GM12878 (cell line): ENCODE measurements at regions not wholly inside any gene's neighbourhood (a gene's known extent, or its start where the extent isn't known, plus 50 kb on each side); places are given as distances from the start of the nearest gene placed in this dataset.

ENCODE experiments used
- CBFB ChIP-seq: IDR thresholded peaks from 2 replicates; pipeline ENCODE4 v1.6.1; 2016; ENCODE audit warnings: antibody characterized with exemption, low read depth
- CEBPZ ChIP-seq: fragments of 150-350 bp; IDR thresholded peaks from 2 replicates; pipeline ENCODE4 v1.6.1; 2016; ENCODE audit warnings: low read depth, low read length
- DPF2 ChIP-seq: fragments of 450-650 bp; IDR thresholded peaks from 2 replicates; pipeline ENCODE4 v1.6.1; 2017; ENCODE audit warnings: mild to moderate bottlenecking
- HDAC2 ChIP-seq: fragments of 200-600 bp; sonication (generic); IDR thresholded peaks from 2 replicates; pipeline ENCODE4 v1.6.1; 2017
- MAX ChIP-seq: IDR thresholded peaks from 2 replicates; pipeline ENCODE4 v1.6.1; 2012; ENCODE audit warnings: low read depth, low read length, improper control_type of control experiment
- SIN3A ChIP-seq: IDR thresholded peaks from 2 replicates; pipeline ENCODE4 v1.6.1; 2012; ENCODE audit warnings: low read depth, low read length, improper control_type of control experiment
- ZBTB4 ChIP-seq: fragments of 450-650 bp; formaldehyde crosslinking; IDR thresholded peaks from 2 replicates; pipeline ENCODE4 v1.4.0; 2022; ENCODE audit warnings: mild to moderate bottlenecking, moderate library complexity

- no peak for TF ChIP-seq ZBTB4 (CRISPR knock-in tag)
- TF ChIP-seq SIN3A = no peak
- no peak for TF ChIP-seq CBFB
- no peak for TF ChIP-seq CEBPZ
- no peak for TF ChIP-seq MAX
- TF ChIP-seq HDAC2 = no peak
- no peak for TF ChIP-seq DPF2
Observed at GRCh38 chr21:28485301-28486022, 507.2 kb downstream of the LTN1 start (continued).
